GM12892 (cell line): ENCODE measurements at regions not wholly inside any gene's neighbourhood (a gene's known extent, or its start where the extent isn't known, plus 50 kb on each side); places are given as distances from the start of the nearest gene placed in this dataset.

Experiments used
- POLR2A ChIP-seq: IDR thresholded peaks from 2 replicates; pipeline ENCODE4 v1.6.1; 2011; ENCODE audit warnings: low read depth, low read length, control low read depth
- POLR2AphosphoS5 ChIP-seq: IDR thresholded peaks from 2 replicates; pipeline ENCODE4 v1.6.1; 2011; ENCODE audit warnings: low read depth, low read length, control low read depth

DNA sequence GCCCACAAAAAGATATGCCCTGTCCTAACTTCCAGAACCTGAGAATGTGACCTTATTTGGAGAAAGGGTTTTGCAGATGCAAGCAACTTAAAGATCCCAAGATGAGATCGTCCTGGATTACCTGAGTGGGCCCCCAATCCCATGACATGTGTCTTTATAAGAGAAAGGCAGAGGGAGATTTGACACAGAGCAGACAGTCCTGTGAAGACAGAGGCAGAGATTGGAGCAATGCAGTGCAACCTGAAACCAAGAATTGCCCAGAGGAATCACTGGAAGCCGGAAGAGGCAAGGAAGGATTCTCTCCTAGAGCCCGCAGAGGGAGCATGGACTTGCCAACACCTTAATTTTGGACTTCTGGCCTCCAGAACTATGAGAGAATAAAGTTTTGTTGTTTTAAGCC is 171.5 kb downstream of the SMIM20 start:
- TF ChIP-seq POLR2A (no peak), POLR2AphosphoS5 (no peak)
